GM21825 (cell line): ENCODE measurements at regions not wholly inside any gene's neighbourhood (a gene's known extent, or its start where the extent isn't known, plus 50 kb on each side); places are given as distances from the start of the nearest gene placed in this dataset.
A peak's percentile ranks its signal among the peaks of the same experiment; 100 is the strongest.
"Not testable (repeated sequence)": the region's sequence is repeated elsewhere in the genome, so short reads cannot be mapped to it uniquely, and the experiment has no call there.

ENCODE experiments used
- ATAC-seq: cut with Tn5 transposase; IDR thresholded peaks from one replicate; pipeline ENCODE4 v1.9.1; 2021; ENCODE audit warnings: mild to moderate bottlenecking, moderate library complexity; ENCODE audit not compliant: unreplicated experiment

DNA sequence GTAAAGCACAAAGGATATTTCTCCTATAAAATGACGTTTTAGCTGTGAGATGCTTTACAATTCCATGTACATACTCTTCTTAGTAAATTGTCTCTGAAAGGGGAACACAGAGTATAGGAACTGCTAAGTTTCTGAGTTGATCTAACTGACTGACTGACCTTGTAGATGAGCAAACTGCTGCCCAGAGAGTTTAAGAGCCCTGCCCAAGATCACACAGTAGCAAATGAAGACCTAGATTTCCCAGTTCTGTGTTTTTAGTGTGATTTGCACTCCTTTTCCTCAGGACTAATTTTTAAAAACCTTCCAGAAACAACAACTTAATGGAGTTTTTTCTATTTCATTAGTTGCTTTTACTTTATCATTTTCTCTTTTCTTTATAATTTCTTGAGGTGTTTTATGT lies 247.7 kb downstream of the PDCD6IP start:
- no peak for ATAC-seq

DNA sequence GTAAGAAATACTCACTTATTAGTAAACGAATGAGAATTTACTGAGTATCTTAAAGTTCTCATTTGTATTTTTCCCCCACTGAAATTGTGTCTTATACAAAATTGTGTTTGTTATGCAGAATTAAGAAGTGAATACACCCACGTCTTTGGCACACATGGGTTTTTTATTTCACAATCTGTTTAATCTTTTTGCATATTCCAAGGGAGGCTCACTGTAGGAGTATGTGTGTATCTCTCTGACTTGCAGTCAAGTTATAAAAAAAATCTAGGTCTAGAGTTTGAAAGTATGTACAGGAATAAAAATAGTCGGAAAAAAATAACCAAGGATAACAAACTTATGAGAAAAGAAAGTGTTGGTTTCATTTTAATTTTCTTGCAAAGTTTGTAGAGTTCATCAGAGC lies 255.2 kb downstream of the PDCD6IP start:
- no peak for ATAC-seq

GRCh38 chr3:34056181-34056910 lies 257.9 kb downstream of the PDCD6IP start:
- peak; percentile 29 for ATAC-seq

GRCh38 chr3:34056951-34057390 lies 258.5 kb downstream of the PDCD6IP start:
- peak; percentile 95 for ATAC-seq

- ATAC-seq: not testable (repeated sequence)
Observed at GRCh38 chr3:34060995-34061394, 262.6 kb downstream of the PDCD6IP start.

GRCh38 chr3:34065901-34066300 lies 267.5 kb downstream of the PDCD6IP start:
- ATAC-seq: no peak

DNA sequence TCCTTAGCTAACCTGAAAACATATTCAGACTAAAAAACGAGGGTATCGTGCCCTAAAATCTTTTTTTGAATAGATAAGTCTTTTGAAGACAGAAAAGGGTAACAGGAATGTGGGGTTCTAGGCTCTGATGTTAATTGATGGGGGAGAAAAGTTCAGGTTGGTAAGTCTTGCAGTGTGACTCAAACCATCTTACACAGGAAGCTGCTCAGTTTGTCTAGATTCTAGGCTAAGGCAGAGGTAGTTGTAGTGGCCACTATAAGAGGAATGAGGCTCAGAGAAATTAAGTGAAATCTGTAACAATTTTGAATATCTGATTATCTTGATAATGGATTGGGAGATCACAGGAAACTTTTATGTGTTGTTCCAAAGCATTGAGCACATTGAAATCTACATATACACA lies 267.9 kb downstream of the PDCD6IP start:
- no peak for ATAC-seq

DNA sequence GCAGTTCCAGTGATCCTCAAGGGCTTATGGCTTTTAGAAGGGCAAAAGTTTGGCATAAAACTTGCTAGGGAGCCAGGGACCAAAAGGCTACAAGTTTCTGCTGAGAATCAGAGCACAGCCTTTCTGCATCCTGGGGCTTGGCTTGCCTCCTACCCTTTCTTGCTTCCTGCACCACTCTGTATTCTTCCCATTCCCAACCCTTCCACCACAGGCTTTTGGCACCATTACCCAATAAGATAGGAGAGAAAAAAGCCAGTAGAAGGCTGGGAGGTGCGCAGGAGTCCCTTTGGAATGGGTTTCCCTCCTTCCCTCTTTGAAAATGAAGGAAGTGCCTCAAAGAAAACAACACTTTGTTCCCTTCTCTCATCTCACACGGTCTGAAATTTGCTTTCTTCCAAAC lies 268.6 kb downstream of the PDCD6IP start:
- ATAC-seq: no peak

- ATAC-seq: no peak
Observed at GRCh38 chr3:34067536-34068051, 269.2 kb downstream of the PDCD6IP start.

GRCh38 chr3:34068505-34068904 lies 270.1 kb downstream of the PDCD6IP start:
- no peak for ATAC-seq

- no peak for ATAC-seq
Observed at GRCh38 chr3:34070831-34071585, 272.6 kb downstream of the PDCD6IP start.

DNA sequence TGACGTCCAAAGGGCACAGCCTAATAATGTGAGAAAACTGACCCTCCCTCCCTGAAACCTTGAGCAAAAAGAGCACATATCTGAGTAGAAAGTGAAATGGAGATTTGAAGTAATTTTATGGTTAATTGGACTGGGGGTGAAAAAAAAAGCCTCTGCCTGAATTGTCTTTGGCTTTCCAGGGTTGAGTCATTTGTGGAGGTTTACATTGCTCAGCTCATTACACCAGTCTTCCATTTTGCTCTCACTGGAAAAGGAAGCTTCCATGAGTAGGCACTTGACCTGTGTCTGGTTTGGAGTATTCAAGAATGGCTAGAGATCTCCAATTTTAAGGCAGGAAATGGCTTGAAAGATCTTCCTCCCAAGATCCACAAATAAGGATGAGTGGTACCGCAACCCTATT lies 273.9 kb downstream of the PDCD6IP start:
- ATAC-seq: no peak

DNA sequence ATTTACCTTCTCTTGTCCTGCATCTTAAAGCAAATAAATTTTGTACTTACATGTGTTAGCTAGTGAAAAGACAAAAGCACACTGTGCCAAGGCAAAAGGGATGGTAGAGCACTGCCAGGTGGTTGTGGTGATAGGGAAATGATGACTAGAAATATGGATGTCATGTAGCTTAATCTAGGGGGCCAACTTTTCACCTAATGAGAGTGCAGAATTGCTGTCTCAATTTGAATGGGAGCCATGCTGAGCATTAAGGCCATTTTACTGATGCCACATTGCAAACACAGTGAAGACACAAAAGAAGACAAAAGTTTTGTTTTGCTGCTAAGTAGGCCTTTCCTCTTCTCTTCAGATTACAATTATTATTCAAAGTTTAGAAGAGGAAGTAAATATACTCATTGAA lies 274.7 kb downstream of the PDCD6IP start:
- ATAC-seq: peak; percentile 18

DNA sequence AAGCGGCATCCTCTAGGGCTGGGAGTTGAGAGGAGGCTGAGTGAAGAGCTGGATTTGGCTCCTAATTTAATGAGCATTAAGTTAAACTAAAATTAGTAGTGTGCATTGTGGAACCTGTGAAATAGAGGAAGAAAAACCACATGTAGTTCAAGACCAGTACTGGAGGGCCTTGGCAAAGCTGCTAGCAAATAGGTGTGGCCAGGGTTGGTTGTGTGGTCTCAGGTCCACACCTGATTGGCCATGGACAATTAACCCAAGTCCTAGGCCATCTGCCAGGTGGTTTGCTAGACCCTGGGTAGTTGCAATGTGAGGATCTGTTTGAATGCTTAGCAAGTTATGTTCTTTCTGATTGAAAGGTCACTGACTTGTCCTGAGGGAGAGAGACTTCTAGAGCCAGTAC lies 275.5 kb downstream of the PDCD6IP start:
- peak; percentile 56 for ATAC-seq

GRCh38 chr3:34075975-34076374 lies 277.5 kb downstream of the PDCD6IP start:
- ATAC-seq: no peak

- ATAC-seq: no peak
Observed at GRCh38 chr3:34077417-34078195, 279.2 kb downstream of the PDCD6IP start.

DNA sequence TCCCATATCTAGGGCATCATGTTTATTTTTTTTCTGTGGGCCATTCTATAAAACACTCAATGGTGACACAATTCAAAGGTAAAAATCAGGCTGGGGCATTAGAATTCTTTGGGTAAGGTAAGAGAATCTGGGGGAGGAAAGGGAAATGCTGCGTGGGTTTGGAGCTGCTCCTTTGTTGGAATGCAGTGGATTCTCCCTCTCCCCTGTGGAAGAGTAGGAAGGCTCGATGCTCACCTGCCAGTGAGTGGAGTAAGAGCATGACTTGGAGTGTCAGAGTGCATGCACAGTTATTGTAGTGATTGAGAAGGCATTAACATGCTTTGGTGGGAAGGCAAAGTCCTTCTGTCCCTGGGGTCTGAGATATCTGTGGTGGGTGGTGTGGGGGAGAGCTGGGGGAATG lies 280.0 kb downstream of the PDCD6IP start:
- no peak for ATAC-seq

DNA sequence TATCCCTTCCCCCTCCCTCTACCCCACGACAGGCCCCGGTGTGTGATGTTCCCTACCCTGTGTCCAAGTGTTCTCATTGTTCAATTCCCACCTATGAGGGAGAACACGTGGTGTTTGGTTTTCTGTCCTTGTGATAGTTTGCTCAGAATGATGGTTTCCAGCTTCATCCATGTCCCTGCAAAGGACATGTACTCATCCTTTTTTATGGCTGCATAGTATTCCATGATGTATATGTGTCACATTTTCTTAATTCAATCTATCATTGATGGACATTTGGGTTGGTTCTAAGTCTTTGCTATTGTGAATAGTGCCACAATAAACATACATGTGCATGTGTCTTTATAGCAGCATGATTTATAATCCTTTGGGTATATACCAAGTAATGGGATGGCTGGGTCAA lies 281.4 kb downstream of the PDCD6IP start:
- ATAC-seq: not testable (repeated sequence)

DNA sequence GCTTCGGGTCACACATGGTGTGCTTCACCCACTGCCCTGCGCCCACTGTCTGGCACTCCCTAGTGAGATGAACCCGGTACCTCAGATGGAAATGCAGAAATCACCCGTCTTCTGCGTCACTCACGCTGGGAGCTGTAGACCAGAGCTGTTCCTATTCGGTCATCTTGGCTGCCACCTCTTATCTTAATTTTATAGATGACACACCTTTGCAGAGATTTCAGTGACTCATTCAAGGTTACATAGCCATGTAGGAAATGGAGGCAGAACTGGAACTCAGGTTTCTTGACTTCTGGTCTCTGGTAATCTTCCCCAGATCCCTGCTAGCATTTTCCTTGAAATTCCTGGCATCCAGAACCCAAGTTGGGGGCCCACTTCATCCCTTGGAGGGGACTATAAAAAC lies 291.9 kb downstream of the PDCD6IP start:
- not testable (repeated sequence) for ATAC-seq

DNA sequence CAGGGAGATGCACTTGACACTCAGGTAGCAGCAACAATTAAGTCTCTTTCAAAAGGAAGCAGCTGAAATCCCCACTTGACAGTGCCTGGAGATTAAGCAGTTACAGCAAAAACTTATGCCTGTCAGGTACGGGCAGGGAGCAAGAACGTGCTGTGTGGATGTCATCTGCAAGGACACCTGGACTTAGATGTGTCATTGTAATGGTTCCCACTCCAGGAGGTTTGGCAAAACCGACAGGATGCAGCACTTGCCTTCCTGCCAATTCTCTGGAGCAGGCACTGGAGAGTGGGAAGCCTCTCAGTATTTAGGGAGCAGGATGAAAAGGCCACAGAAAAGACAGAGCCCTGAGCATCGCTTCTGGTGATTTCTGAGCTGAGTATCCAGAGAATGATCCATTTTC lies 292.4 kb downstream of the PDCD6IP start:
- no peak for ATAC-seq

GRCh38 chr3:34094280-34094679 lies 295.9 kb downstream of the PDCD6IP start:
- not testable (repeated sequence) for ATAC-seq
